A673 (cell line): ENCODE measurements at regions not wholly inside any gene's neighbourhood (a gene's known extent, or its start where the extent isn't known, plus 50 kb on each side); places are given as distances from the start of the nearest gene placed in this dataset.

ENCODE experiments used
- EZH2 ChIP-seq: fragments of 200-600 bp; sonication (generic); IDR thresholded peaks from 2 replicates; pipeline ENCODE4 v1.6.1; 2017; ENCODE audit warnings: borderline replicate concordance, low read depth, mild to moderate bottlenecking, mixed read lengths, antibody characterized with exemption, low read length; ENCODE audit not compliant: poor library complexity, severe bottlenecking
- TF ChIP-seq, protein P1 (sequence below): fragments of 300-800, 200-600 bp; sonication (generic); conservative IDR thresholded peaks from 2 replicates; pipeline ENCODE4 v1.5.1; 2017; ENCODE audit warnings: low read depth, mild to moderate bottlenecking, antibody characterized with exemption, low read length, moderate library complexity, mixed read lengths

DNA sequence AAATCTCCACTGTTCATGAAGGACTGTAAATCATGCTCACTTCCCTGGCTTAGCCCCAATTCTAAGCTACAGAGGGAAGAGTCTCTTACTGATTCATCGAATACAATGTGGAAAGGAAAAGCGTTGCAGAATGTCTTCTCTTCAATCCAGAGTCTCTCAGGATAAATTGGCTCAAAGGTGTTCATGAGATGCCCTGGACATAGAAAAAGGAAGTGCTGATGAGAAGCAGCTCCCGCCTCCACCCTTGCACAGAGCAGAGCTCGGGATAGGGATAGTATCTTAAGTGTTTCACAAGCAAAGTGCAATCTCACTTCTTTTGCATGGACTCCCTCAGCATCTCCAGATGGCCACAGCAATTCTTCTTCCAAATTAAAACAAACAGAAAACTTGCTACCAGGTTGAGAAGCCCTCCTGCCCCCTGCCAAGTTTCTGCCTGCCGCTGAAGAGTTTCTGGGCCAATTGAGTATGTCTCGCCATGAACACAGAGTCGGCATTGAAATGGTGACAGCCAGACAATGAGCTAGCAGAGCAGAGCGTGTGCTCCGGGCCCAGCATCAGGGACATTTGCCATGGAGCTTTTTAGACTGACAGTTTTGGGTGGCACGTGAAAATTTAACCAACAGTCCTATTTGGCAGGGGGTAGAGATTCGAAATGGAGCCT lies 85.7 kb downstream of the C13orf42 start:
- TF ChIP-seq EZH2, result no peak
- TF ChIP-seq, protein P1, sequence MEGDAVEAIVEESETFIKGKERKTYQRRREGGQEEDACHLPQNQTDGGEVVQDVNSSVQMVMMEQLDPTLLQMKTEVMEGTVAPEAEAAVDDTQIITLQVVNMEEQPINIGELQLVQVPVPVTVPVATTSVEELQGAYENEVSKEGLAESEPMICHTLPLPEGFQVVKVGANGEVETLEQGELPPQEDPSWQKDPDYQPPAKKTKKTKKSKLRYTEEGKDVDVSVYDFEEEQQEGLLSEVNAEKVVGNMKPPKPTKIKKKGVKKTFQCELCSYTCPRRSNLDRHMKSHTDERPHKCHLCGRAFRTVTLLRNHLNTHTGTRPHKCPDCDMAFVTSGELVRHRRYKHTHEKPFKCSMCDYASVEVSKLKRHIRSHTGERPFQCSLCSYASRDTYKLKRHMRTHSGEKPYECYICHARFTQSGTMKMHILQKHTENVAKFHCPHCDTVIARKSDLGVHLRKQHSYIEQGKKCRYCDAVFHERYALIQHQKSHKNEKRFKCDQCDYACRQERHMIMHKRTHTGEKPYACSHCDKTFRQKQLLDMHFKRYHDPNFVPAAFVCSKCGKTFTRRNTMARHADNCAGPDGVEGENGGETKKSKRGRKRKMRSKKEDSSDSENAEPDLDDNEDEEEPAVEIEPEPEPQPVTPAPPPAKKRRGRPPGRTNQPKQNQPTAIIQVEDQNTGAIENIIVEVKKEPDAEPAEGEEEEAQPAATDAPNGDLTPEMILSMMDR, result no peak
